NCI-H128 (cell line): ENCODE measurements at regions not wholly inside any gene's neighbourhood (a gene's known extent, or its start where the extent isn't known, plus 50 kb on each side); places are given as distances from the start of the nearest gene placed in this dataset.

ENCODE experiments used
- DNase-seq: peaks from one replicate; lab custom pipeline; 2025; ENCODE audit not compliant: unreplicated experiment; lab: John Stamatoyannopoulos, UW

GRCh38 chr14:65222440-65222858 is 120.1 kb upstream of the MAX start:
- DNase-seq: no peak

- no peak for DNase-seq
Observed at GRCh38 chr14:65223636-65224035, 121.3 kb upstream of the MAX start.

- DNase-seq: no peak
Observed at GRCh38 chr14:65224799-65225198, 122.5 kb upstream of the MAX start.

- DNase-seq: no peak
Observed at GRCh38 chr14:65225299-65226159, 123.2 kb upstream of the MAX start.

- no peak for DNase-seq
Observed at GRCh38 chr14:65226824-65227604, 124.7 kb upstream of the MAX start.

GRCh38 chr14:65228436-65228835 is 126.1 kb upstream of the MAX start:
- no peak for DNase-seq

- DNase-seq: no peak
Observed at GRCh38 chr14:65228956-65229747, 126.8 kb upstream of the MAX start.

GRCh38 chr14:65229748-65230728 is 127.7 kb upstream of the MAX start:
- DNase-seq: peak; percentile 67

GRCh38 chr14:65231286-65231980 is 129.1 kb upstream of the MAX start:
- DNase-seq: no peak

GRCh38 chr14:65234752-65235361 is 132.5 kb upstream of the MAX start:
- DNase-seq: no peak

- DNase-seq: no peak
Observed at GRCh38 chr14:65237023-65237814, 134.9 kb upstream of the MAX start.

- no peak for DNase-seq
Observed at GRCh38 chr14:65237941-65238340, 135.6 kb upstream of the MAX start.

- DNase-seq: no peak
Observed at GRCh38 chr14:65238456-65238855, 136.1 kb upstream of the MAX start.

GRCh38 chr14:65239143-65239937 is 137.0 kb upstream of the MAX start:
- DNase-seq: no peak

GRCh38 chr14:65239938-65240296 is 137.6 kb upstream of the MAX start:
- DNase-seq: no peak

GRCh38 chr14:65241125-65241752 is 138.9 kb upstream of the MAX start:
- no peak for DNase-seq

- DNase-seq: no peak
Observed at GRCh38 chr14:65242732-65243134, 140.4 kb upstream of the MAX start.
